Right renal pelvis (tissue), 4 donors: ENCODE measurements at regions not wholly inside any gene's neighbourhood (a gene's known extent, or its start where the extent isn't known, plus 50 kb on each side); places are given as distances from the start of the nearest gene placed in this dataset.

ENCODE experiments used
- DNase-seq, 4 donors: peaks; one replicate each; pipeline ENCODE4 v3.0.0-alpha.2; 2013; ENCODE audit warnings: low read depth in 4 of 4, low spot score in 3 of 4, missing footprints in 1 of 4

GRCh38 chr9:18362901-18363685 lies 110.9 kb upstream of the ADAMTSL1 start:
- DNase-seq, result no peak

- no peak for DNase-seq
Measured at GRCh38 chr9:18365651-18366050, 108.3 kb upstream of the ADAMTSL1 start.

GRCh38 chr9:18366184-18366583 lies 107.8 kb upstream of the ADAMTSL1 start:
- no peak for DNase-seq

GRCh38 chr9:18368206-18368605 lies 105.7 kb upstream of the ADAMTSL1 start:
- no peak for DNase-seq

GRCh38 chr9:18371141-18371540 lies 102.8 kb upstream of the ADAMTSL1 start:
- DNase-seq, result no peak

GRCh38 chr9:18371621-18372020 lies 102.3 kb upstream of the ADAMTSL1 start:
- DNase-seq, result no peak

GRCh38 chr9:18379073-18379811 lies 94.7 kb upstream of the ADAMTSL1 start:
- DNase-seq, result no peak

- DNase-seq, result no peak
Measured at GRCh38 chr9:18382243-18382642, 91.7 kb upstream of the ADAMTSL1 start.

- no peak for DNase-seq
Measured at GRCh38 chr9:18384066-18384465, 89.9 kb upstream of the ADAMTSL1 start.

GRCh38 chr9:18385696-18386490 lies 88.1 kb upstream of the ADAMTSL1 start:
- DNase-seq, result no peak

GRCh38 chr9:18390393-18390792 lies 83.6 kb upstream of the ADAMTSL1 start:
- DNase-seq, result no peak

GRCh38 chr9:18393340-18394130 lies 80.4 kb upstream of the ADAMTSL1 start:
- DNase-seq, result peak; percentile 23 to 45 (median 36)

- DNase-seq, result no peak
Measured at GRCh38 chr9:18394847-18395351, 79.1 kb upstream of the ADAMTSL1 start.

- DNase-seq, result no peak
Measured at GRCh38 chr9:18396102-18396728, 77.7 kb upstream of the ADAMTSL1 start.

- DNase-seq, result no peak
Measured at GRCh38 chr9:18397076-18397475, 76.9 kb upstream of the ADAMTSL1 start.

- no peak for DNase-seq
Measured at GRCh38 chr9:18398038-18398437, 75.9 kb upstream of the ADAMTSL1 start.

GRCh38 chr9:18404434-18405029 lies 69.4 kb upstream of the ADAMTSL1 start:
- DNase-seq, result no peak

GRCh38 chr9:18405240-18405639 lies 68.7 kb upstream of the ADAMTSL1 start:
- DNase-seq, result no peak

- DNase-seq, result no peak
Measured at GRCh38 chr9:18410983-18411382, 63.0 kb upstream of the ADAMTSL1 start.
